ENCODE measurements at regions not wholly inside any gene's neighbourhood (a gene's known extent, or its start where the extent isn't known, plus 50 kb on each side); places are given as distances from the start of the nearest gene placed in this dataset.

DNA sequence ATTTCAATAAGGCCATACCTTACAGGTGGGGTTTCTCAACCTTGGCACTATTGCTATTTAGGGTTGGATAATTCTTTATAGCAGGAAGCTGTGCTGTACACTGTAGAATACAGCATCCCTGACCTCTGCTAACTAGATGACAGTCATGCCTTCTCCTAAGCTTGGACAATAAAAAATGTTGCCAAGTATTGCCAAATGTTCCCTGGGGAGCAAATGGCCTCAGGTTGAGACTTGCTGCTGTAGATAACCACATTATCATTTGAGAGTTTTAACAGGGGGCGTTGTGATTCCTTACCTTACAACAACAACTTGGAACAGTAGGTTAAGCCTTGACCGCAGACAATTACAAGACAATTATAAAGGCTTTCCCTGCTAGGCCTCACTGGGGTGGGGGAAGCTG lies 1073.6 kb upstream of the TMEM132C start:
- Histone ChIP-seq H3F3A (ENCODE audit: low read depth) (no peaks in the 10 kb centered on the region), H3K79me2 (ENCODE audit: low read depth) (no peaks in the 10 kb centered on the region), H3K4me1 (peaks cover 6% of the 10 kb centered on the region), H3K9me3 (ENCODE audit: low read depth) (no peaks in the 10 kb centered on the region), H3K4me2 (no peak overlapping the region), H4K20me1 (ENCODE audit: low read depth) (no peaks in the 10 kb centered on the region), H3K27ac (no peak overlapping the region), H3K9ac (no peak overlapping the region), H3K27me3 (no peaks in the 10 kb centered on the region), H3K4me3 (no peak overlapping the region), H2AFZ (replicated peaks) (no peak overlapping the region), H3K36me3 (no peaks in the 10 kb centered on the region)
- Mint-ChIP-seq H3K4me3 (no peak overlapping the region), H3K4me1 (peaks cover 6% of the 10 kb centered on the region), H3K9me3 (peaks cover 3% of the 10 kb centered on the region), H3K36me3 (no peaks in the 10 kb centered on the region), H3K27me3 (ENCODE audit: insufficient read depth, low read depth) (no peaks in the 10 kb centered on the region), H3K27ac (no peak overlapping the region)
- DNase-seq (ENCODE audit: low spot score) = no peak
- TF ChIP-seq EZH2phosphoT487 (IDR thresholded peaks at IDR 0.05) (no peak), EZH2 (IDR thresholded peaks at IDR 0.05) (no peak)
- TF ChIP-seq, protein P1, sequence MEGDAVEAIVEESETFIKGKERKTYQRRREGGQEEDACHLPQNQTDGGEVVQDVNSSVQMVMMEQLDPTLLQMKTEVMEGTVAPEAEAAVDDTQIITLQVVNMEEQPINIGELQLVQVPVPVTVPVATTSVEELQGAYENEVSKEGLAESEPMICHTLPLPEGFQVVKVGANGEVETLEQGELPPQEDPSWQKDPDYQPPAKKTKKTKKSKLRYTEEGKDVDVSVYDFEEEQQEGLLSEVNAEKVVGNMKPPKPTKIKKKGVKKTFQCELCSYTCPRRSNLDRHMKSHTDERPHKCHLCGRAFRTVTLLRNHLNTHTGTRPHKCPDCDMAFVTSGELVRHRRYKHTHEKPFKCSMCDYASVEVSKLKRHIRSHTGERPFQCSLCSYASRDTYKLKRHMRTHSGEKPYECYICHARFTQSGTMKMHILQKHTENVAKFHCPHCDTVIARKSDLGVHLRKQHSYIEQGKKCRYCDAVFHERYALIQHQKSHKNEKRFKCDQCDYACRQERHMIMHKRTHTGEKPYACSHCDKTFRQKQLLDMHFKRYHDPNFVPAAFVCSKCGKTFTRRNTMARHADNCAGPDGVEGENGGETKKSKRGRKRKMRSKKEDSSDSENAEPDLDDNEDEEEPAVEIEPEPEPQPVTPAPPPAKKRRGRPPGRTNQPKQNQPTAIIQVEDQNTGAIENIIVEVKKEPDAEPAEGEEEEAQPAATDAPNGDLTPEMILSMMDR (IDR thresholded peaks at IDR 0.05) = no peak

DNA sequence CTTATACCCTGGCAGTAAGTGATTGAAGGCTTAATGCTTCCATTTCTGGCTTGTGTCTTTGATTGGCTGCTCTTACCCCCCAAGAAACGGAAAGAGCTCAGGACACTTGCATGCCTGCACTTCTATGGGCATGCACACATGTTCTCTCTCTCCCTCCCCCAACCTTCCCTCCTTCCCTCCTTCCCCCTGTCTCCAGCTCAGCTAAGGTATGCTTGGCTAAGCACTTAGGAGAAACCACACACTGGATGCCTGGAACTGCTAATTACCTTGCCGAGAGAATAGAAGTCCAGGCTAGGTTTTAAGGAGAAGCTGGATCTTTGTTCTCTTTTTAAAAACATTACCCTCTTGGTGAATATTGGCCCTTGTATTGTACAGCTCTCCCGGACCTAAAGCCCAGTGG lies 1072.8 kb upstream of the TMEM132C start:
- Mint-ChIP-seq H3K4me1 (peaks cover 6% of the 10 kb centered on the region), H3K27ac (no peak overlapping the region), H3K36me3 (no peaks in the 10 kb centered on the region), H3K4me3 (no peak overlapping the region), H3K9me3 (peaks cover 3% of the 10 kb centered on the region), H3K27me3 (ENCODE audit: insufficient read depth, low read depth) (no peaks in the 10 kb centered on the region)
- Histone ChIP-seq H3K27me3 (no peaks in the 10 kb centered on the region), H2AFZ (replicated peaks) (no peak overlapping the region), H3K4me1 (peaks cover 6% of the 10 kb centered on the region), H4K20me1 (ENCODE audit: low read depth) (no peaks in the 10 kb centered on the region), H3K4me3 (no peak overlapping the region), H3F3A (ENCODE audit: low read depth) (no peaks in the 10 kb centered on the region), H3K9ac (no peak overlapping the region), H3K79me2 (ENCODE audit: low read depth) (no peaks in the 10 kb centered on the region), H3K9me3 (ENCODE audit: low read depth) (no peaks in the 10 kb centered on the region), H3K4me2 (no peak overlapping the region), H3K27ac (no peak overlapping the region), H3K36me3 (no peaks in the 10 kb centered on the region)
- no peak for DNase-seq (ENCODE audit: low spot score)
- TF ChIP-seq, protein P1 (IDR thresholded peaks at IDR 0.05) = no peak
- TF ChIP-seq EZH2phosphoT487 (IDR thresholded peaks at IDR 0.05) (no peak), EZH2 (IDR thresholded peaks at IDR 0.05) (no peak)

DNA sequence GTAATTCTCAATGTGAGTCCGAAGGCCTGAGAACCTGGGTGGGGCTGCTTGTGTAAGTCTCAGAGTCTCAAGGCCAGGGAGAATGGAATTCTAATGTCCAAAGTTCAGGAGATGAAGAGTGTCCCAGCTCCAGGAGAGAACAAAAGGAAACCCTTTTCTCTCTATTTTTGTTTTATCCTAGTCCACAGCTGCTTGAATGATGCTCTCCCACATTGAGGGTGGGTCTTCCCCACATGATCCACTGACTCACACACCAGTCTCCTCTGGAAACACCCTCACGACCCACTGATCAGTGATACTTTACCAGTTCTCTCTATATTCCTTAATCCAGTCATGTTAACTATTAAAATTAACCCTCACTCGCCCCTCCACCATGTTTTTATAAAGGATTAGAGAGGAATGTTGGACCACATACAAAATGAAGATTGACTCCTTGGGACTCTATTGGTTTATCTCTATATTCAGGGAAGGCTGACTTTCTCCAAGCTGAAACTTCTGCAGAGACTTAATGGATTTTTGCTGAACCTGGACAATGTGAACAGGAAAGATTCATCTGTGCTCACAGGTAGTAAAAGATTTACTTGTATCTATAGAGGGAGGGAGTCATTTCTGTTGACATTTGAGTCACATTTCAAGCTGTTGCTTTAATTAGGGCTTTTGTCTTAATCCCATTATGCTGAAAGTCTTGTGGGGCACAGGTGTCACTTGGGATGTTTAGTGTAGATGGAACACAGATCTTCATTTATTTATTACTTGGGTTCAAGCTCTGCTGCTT lies 1061.0 kb upstream of the TMEM132C start:
- Mint-ChIP-seq H3K9me3 (no peaks in the 10 kb centered on the region), H3K4me3 (no peak overlapping the region), H3K4me1 (no peaks in the 10 kb centered on the region), H3K27me3 (ENCODE audit: insufficient read depth, low read depth) (peaks cover 3% of the 10 kb centered on the region), H3K27ac (no peak overlapping the region), H3K36me3 (no peaks in the 10 kb centered on the region)
- Histone ChIP-seq H3K9ac (no peak overlapping the region), H4K20me1 (ENCODE audit: low read depth) (no peaks in the 10 kb centered on the region), H3F3A (ENCODE audit: low read depth) (no peaks in the 10 kb centered on the region), H2AFZ (replicated peaks) (no peak overlapping the region), H3K27me3 (no peaks in the 10 kb centered on the region), H3K4me2 (no peak overlapping the region), H3K36me3 (no peaks in the 10 kb centered on the region), H3K4me1 (no peaks in the 10 kb centered on the region), H3K9me3 (ENCODE audit: low read depth) (no peaks in the 10 kb centered on the region), H3K79me2 (ENCODE audit: low read depth) (no peaks in the 10 kb centered on the region), H3K4me3 (no peak overlapping the region), H3K27ac (no peak overlapping the region)
- no peak for TF ChIP-seq EZH2 (IDR thresholded peaks at IDR 0.05)
- TF ChIP-seq, protein P1 (IDR thresholded peaks at IDR 0.05) = no peak
- TF ChIP-seq EZH2phosphoT487 (IDR thresholded peaks at IDR 0.05) = no peak
- DNase-seq (ENCODE audit: low spot score) = no peak
